ENCODE measurements at regions not wholly inside any gene's neighbourhood (a gene's known extent, or its start where the extent isn't known, plus 50 kb on each side); places are given as distances from the start of the nearest gene placed in this dataset.

DNA sequence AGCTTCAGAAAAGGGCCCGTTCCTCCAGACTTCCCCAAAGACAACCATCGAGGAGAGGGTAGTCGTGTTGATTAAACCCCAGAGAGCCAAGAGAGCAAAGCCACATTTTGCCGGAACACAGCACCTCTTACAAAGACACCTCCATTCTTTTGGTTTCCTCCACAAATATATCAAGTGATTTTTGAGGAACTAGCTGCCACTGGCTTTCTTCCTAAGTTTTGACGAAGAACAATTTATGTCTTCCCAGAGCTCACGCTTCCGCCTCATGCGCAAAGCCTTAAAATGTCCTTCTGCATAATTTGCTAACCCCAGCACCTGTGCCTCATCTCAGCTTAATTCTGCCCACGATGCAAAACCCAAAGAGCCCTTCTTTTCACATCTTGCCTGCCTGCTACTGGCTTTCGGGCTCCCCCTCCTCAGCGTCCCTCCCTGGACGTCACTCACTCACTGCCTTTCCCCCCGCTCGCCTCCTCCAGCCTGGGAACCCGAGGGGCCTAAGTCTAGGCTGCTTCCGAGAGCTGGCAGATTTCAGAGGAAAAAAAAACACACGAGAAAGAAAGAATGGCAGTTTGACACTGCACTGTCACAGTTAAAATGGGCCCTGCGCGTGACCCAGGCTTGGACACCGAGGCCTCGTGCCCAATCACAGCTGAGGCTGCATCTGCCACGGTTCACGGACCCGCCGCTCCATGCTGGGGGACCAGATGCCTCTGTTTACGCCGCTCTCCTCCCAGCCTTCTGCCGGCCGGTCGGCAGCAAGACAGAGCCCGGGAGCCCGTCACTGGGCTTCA lies 77.6 kb upstream of the IFNAR2 start:
- no peaks in the 10 kb centered on the region for H3K9me3 ChIP-seq (ENCODE audit: control insufficient read depth in 1 of 2, insufficient read depth in 1 of 2, low read depth in 1 of 2, low read length in 2 of 2)
- H3K4me3 ChIP-seq (replicated peaks in 1 of 2; ENCODE audit: low read depth in 1 of 2, low read length in 2 of 2): no peak overlapping the region
- H4K20me1 ChIP-seq (ENCODE audit: insufficient read depth): no peaks in the 10 kb centered on the region
- H3K36me3 ChIP-seq (ENCODE audit: control insufficient read depth in 1 of 2, insufficient read depth in 2 of 2, low read length in 2 of 2): no peaks in the 10 kb centered on the region
- CTCF ChIA-PET: no interaction called here
- POLR2A ChIA-PET: no interaction called here
- no peak for DNase-seq (ENCODE audit: low read depth, low spot score)
- no peak overlapping the region for H3K4me2 ChIP-seq (ENCODE audit: low read length)
- H3K4me1 ChIP-seq (ENCODE audit: control insufficient read depth in 1 of 2, insufficient read depth in 2 of 2, low read length in 2 of 2): no peaks in the 10 kb centered on the region
- RAD21 ChIA-PET (ENCODE audit: low non-redundant PET in 1 of 2, low total read pairs in 2 of 2, uncharacterized antibody in 2 of 2, unreplicated experiment in 2 of 2): no interaction called here
- no TSS peak for BruUV-seq (replicated peaks)
- H3K79me2 ChIP-seq (ENCODE audit: insufficient read depth, low read length): no peaks in the 10 kb centered on the region
- H2AFZ ChIP-seq (ENCODE audit: low read depth, low read length, poor library complexity, severe bottlenecking): no peak overlapping the region
- H3K9me2 ChIP-seq (ENCODE audit: insufficient read depth): no peaks in the 10 kb centered on the region
- TF ChIP-seq, protein P1, sequence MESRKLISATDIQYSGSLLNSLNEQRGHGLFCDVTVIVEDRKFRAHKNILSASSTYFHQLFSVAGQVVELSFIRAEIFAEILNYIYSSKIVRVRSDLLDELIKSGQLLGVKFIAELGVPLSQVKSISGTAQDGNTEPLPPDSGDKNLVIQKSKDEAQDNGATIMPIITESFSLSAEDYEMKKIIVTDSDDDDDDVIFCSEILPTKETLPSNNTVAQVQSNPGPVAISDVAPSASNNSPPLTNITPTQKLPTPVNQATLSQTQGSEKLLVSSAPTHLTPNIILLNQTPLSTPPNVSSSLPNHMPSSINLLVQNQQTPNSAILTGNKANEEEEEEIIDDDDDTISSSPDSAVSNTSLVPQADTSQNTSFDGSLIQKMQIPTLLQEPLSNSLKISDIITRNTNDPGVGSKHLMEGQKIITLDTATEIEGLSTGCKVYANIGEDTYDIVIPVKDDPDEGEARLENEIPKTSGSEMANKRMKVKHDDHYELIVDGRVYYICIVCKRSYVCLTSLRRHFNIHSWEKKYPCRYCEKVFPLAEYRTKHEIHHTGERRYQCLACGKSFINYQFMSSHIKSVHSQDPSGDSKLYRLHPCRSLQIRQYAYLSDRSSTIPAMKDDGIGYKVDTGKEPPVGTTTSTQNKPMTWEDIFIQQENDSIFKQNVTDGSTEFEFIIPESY (IDR thresholded peaks at IDR 0.05; ENCODE audit: extremely low read depth, insufficient replicate concordance, low read length): no peak
- TF ChIP-seq, protein P2, sequence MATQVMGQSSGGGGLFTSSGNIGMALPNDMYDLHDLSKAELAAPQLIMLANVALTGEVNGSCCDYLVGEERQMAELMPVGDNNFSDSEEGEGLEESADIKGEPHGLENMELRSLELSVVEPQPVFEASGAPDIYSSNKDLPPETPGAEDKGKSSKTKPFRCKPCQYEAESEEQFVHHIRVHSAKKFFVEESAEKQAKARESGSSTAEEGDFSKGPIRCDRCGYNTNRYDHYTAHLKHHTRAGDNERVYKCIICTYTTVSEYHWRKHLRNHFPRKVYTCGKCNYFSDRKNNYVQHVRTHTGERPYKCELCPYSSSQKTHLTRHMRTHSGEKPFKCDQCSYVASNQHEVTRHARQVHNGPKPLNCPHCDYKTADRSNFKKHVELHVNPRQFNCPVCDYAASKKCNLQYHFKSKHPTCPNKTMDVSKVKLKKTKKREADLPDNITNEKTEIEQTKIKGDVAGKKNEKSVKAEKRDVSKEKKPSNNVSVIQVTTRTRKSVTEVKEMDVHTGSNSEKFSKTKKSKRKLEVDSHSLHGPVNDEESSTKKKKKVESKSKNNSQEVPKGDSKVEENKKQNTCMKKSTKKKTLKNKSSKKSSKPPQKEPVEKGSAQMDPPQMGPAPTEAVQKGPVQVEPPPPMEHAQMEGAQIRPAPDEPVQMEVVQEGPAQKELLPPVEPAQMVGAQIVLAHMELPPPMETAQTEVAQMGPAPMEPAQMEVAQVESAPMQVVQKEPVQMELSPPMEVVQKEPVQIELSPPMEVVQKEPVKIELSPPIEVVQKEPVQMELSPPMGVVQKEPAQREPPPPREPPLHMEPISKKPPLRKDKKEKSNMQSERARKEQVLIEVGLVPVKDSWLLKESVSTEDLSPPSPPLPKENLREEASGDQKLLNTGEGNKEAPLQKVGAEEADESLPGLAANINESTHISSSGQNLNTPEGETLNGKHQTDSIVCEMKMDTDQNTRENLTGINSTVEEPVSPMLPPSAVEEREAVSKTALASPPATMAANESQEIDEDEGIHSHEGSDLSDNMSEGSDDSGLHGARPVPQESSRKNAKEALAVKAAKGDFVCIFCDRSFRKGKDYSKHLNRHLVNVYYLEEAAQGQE (IDR thresholded peaks at IDR 0.05; ENCODE audit: low read depth): no peak
- ATAC-seq: no peak
- no peak overlapping the region for H3K9ac ChIP-seq (ENCODE audit: low read length)
- H3K27me3 ChIP-seq (ENCODE audit: insufficient read depth, low read length): peaks cover 23% of the 10 kb centered on the region; the same call in 1 of the 2 replicates
- intact Hi-C loops (cut with micrococcal nuclease): no loop called here
- H3K27ac ChIP-seq (ENCODE audit: low read depth, low read length): no peak overlapping the region
